ENCODE measurements at regions not wholly inside any gene's neighbourhood (a gene's known extent, or its start where the extent isn't known, plus 50 kb on each side); places are given as distances from the start of the nearest gene placed in this dataset.
"Not testable (repeated sequence)": the region's sequence is repeated elsewhere in the genome, so short reads cannot be mapped to it uniquely, and the experiment has no call there.

- DNase-seq = no peak
Measured at GRCh38 chr1:224791362-224791941, 138.0 kb upstream of the DNAH14 start.

GRCh38 chr1:224795591-224795990 is 133.9 kb upstream of the DNAH14 start:
- DNase-seq = no peak

GRCh38 chr1:224799083-224799482 is 130.4 kb upstream of the DNAH14 start:
- DNase-seq = no peak

GRCh38 chr1:224800486-224801119 is 128.9 kb upstream of the DNAH14 start:
- DNase-seq = no peak

GRCh38 chr1:224801844-224802490 is 127.5 kb upstream of the DNAH14 start:
- DNase-seq = no peak

GRCh38 chr1:224802617-224803016 is 126.9 kb upstream of the DNAH14 start:
- no peak for DNase-seq

GRCh38 chr1:224804220-224804619 is 125.3 kb upstream of the DNAH14 start:
- no peak for DNase-seq

- no peak for DNase-seq
Measured at GRCh38 chr1:224805889-224806288, 123.6 kb upstream of the DNAH14 start.

GRCh38 chr1:224809137-224809536 is 120.3 kb upstream of the DNAH14 start:
- no peak for DNase-seq

- DNase-seq = no peak
Measured at GRCh38 chr1:224809613-224810012, 119.9 kb upstream of the DNAH14 start.

GRCh38 chr1:224811564-224811963 is 117.9 kb upstream of the DNAH14 start:
- no peak for DNase-seq

GRCh38 chr1:224815647-224816046 is 113.8 kb upstream of the DNAH14 start:
- DNase-seq = no peak

- DNase-seq = no peak
Measured at GRCh38 chr1:224816062-224816461, 113.4 kb upstream of the DNAH14 start.

GRCh38 chr1:224817382-224817781 is 112.1 kb upstream of the DNAH14 start:
- no peak for DNase-seq

GRCh38 chr1:224819861-224820260 is 109.6 kb upstream of the DNAH14 start:
- no peak for DNase-seq

- DNase-seq = no peak
Measured at GRCh38 chr1:224820341-224820740, 109.1 kb upstream of the DNAH14 start.

- DNase-seq = not testable (repeated sequence)
Measured at GRCh38 chr1:224821751-224822150, 107.7 kb upstream of the DNAH14 start.

- DNase-seq = no peak
Measured at GRCh38 chr1:224825525-224826000, 103.9 kb upstream of the DNAH14 start.

- DNase-seq = no peak
Measured at GRCh38 chr1:224828691-224829090, 100.8 kb upstream of the DNAH14 start.

GRCh38 chr1:224831501-224831900 is 98.0 kb upstream of the DNAH14 start:
- DNase-seq = no peak

- DNase-seq = not testable (repeated sequence)
Measured at GRCh38 chr1:224839648-224840300, 89.7 kb upstream of the DNAH14 start.

- not testable (repeated sequence) for DNase-seq
Measured at GRCh38 chr1:224841803-224842202, 87.7 kb upstream of the DNAH14 start.

GRCh38 chr1:224846119-224846907 is 83.2 kb upstream of the DNAH14 start:
- DNase-seq = no peak
